Neural cell (in vitro differentiated cells): ENCODE measurements at regions not wholly inside any gene's neighbourhood (a gene's known extent, or its start where the extent isn't known, plus 50 kb on each side); places are given as distances from the start of the nearest gene placed in this dataset.

Experiments
- EP300 ChIP-seq: fragments of 450-650 bp; conservative IDR thresholded peaks from 2 replicates; pipeline ENCODE4 v1.6.1; 2014; ENCODE audit warnings: antibody characterized with exemption, mild to moderate bottlenecking, moderate library complexity; ENCODE audit not compliant: poor library complexity, severe bottlenecking
- POLR2AphosphoS5 ChIP-seq: IDR thresholded peaks from 2 replicates; pipeline ENCODE4 v1.6.1; 2012
- RAD21 ChIP-seq: fragments of 450-650 bp; conservative IDR thresholded peaks from 2 replicates; pipeline ENCODE4 v1.6.1; 2014; ENCODE audit warnings: antibody characterized with exemption, mild to moderate bottlenecking, moderate library complexity
- TF ChIP-seq, protein P1 (sequence below): fragments of 450-650 bp; IDR thresholded peaks from 2 replicates; pipeline ENCODE4 v1.5.1; 2014; ENCODE audit warnings: antibody characterized with exemption, mild to moderate bottlenecking, moderate library complexity; ENCODE audit not compliant: poor library complexity, severe bottlenecking

DNA sequence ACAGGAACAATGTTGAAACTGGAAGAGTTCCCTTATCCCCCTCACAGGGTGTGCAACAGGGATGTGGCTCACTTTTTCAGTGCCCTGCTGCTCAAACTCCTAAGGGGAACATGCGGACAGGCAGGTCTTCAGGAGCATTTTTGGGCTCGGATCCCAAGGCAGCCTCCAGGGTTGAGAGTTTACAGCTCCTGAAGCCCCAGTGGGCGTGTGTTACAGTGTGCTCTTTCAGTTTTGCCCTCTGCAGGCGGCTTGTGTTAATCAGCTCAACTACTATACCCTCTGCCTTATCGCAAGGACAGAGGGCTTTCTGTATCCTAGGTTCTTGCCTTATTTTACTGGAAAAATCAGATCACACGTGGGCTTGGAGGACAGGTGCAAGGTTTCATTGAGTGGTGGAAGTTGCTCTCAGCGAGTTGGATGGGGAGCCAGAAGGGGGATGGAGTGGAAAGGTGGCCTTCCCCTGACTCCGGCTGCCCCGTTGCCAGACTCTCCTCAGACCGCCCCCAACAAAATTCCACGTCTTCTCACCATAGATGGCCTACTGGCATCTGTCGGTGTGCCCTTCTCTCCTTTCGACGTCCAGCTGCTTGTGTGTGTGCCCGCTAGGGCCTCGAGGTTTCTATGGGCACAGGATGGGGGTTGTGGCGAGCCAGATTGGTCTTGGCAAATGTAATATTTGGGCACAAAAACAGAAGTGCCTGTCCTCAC is 541.9 kb downstream of the TMX3 start:
- TF ChIP-seq, protein P1, sequence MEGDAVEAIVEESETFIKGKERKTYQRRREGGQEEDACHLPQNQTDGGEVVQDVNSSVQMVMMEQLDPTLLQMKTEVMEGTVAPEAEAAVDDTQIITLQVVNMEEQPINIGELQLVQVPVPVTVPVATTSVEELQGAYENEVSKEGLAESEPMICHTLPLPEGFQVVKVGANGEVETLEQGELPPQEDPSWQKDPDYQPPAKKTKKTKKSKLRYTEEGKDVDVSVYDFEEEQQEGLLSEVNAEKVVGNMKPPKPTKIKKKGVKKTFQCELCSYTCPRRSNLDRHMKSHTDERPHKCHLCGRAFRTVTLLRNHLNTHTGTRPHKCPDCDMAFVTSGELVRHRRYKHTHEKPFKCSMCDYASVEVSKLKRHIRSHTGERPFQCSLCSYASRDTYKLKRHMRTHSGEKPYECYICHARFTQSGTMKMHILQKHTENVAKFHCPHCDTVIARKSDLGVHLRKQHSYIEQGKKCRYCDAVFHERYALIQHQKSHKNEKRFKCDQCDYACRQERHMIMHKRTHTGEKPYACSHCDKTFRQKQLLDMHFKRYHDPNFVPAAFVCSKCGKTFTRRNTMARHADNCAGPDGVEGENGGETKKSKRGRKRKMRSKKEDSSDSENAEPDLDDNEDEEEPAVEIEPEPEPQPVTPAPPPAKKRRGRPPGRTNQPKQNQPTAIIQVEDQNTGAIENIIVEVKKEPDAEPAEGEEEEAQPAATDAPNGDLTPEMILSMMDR = no peak
- TF ChIP-seq POLR2AphosphoS5 = no peak
- no peak for TF ChIP-seq EP300
- TF ChIP-seq RAD21 = no peak
